Gastrocnemius medialis (tissue), 4 donors: ENCODE measurements at regions not wholly inside any gene's neighbourhood (a gene's known extent, or its start where the extent isn't known, plus 50 kb on each side); places are given as distances from the start of the nearest gene placed in this dataset.

Source experiments
- CTCF ChIP-seq, 5 experiments: fragments of 450-650 bp in 3 of 5; fragments of 200-600 bp in 2 of 5; sonication (generic) in 2 of 5; IDR thresholded peaks in 4 of 5; conservative IDR thresholded peaks in 1 of 5; 1 replicate in 4 of 5; 2 replicates in 1 of 5; pipeline ENCODE4 v1.5.1; 2016 to 2019; ENCODE audit warnings: antibody characterized with exemption in 5 of 5, mild to moderate bottlenecking in 3 of 5, moderate library complexity in 3 of 5
- POLR2A ChIP-seq, 2 donors: fragments of 450-650 bp; IDR thresholded peaks; one replicate each; pipeline ENCODE4 v1.6.1; 2017; ENCODE audit warnings: antibody characterized with exemption in 2 of 2, mild to moderate bottlenecking in 2 of 2, moderate library complexity in 2 of 2

GRCh38 chr22:48572951-48573350, 1254.7 kb downstream of the BRD1 start:
- TF ChIP-seq CTCF (IDR thresholded peaks at IDR 0.05 in 4 of 5, conservative IDR thresholded peaks at IDR 0.05 in 1 of 5): no peak
- no peak for TF ChIP-seq POLR2A (IDR thresholded peaks at IDR 0.05)
